HepG2 (cell line): ENCODE measurements at regions not wholly inside any gene's neighbourhood (a gene's known extent, or its start where the extent isn't known, plus 50 kb on each side); places are given as distances from the start of the nearest gene placed in this dataset.

Source experiments
- ATAC-seq: fragments of 200-7000 bp; cut with Tn5 transposase; 3 replicates; pipeline ENCODE4 v1.9.1; 2020; ENCODE audit warnings: mild to moderate bottlenecking, moderate library complexity
- BruUV-seq: library from RNA; stranded (reverse); fragments of 400-500 nt; replicated peaks from 2 replicates; lab custom pipeline; 2021; lab: Mats Ljungman, UMichigan
- CTCF ChIA-PET: fragments of 300-600 bp; formaldehyde crosslinking; extraction: SDS; loops from one replicate; lab custom pipeline; 2021; ENCODE audit warnings: low total read pairs, inconsistent platforms, low intra/inter-chr PET ratio; lab: Yijun Ruan, JAX
- POLR2A ChIA-PET: fragments of 350-600 bp; sonication (Branson Sonifier 250); formaldehyde crosslinking; loops from one replicate; lab custom pipeline; 2020; ENCODE audit warnings: antibody characterized with exemption, inconsistent platforms; lab: Yijun Ruan, JAX
- DNase-seq: peaks from one replicate; pipeline ENCODE4 v3.0.0-alpha.2; 2015; ENCODE audit warnings: low spot score
- FAIRE-seq: peaks from 3 replicates; lab custom pipeline; 2011; peaks lifted over from hg19 to GRCh38; lab: Jason Lieb, UNC
- H2AFZ ChIP-seq: one replicate; pipeline ENCODE4 v1.6.1; 2011; ENCODE audit warnings: low read length, inconsistent platforms
- H3K27ac ChIP-seq: fragments of 300-600 bp; 3 replicates; pipeline ENCODE4 v1.8.0; 2011; ENCODE audit warnings: mixed run types, mild to moderate bottlenecking, mixed read lengths, low read length, inconsistent platforms; ENCODE audit not compliant: insufficient read depth; ENCODE audit errors: extremely low read length
- H3K27me3 ChIP-seq, 2 experiments: fragments of 200-600 bp in 1 of 2; 2 replicates in 1 of 2; 3 replicates in 1 of 2; pipeline versions ENCODE4 v1.6.0 to v1.8.0; 2011; ENCODE audit warnings: low read length in 2 of 2, mild to moderate bottlenecking in 2 of 2, moderate library complexity in 2 of 2, inconsistent platforms in 1 of 2; ENCODE audit not compliant: insufficient read depth in 2 of 2, control insufficient read depth in 1 of 2
- H3K36me3 ChIP-seq, 2 experiments: fragments of 200-600 bp in 1 of 2; replicated peaks in 1 of 2; 2 replicates in 1 of 2; 3 replicates in 1 of 2; pipeline versions ENCODE4 v1.5.1 to v1.8.0; 2011; ENCODE audit warnings: low read length in 2 of 2, inconsistent platforms in 1 of 2; ENCODE audit not compliant: insufficient read depth in 2 of 2, control insufficient read depth in 1 of 2
- H3K4me1 ChIP-seq: 2 replicates; pipeline ENCODE4 v1.5.1; 2012; ENCODE audit warnings: low read length, inconsistent platforms; ENCODE audit not compliant: insufficient read depth
- H3K4me2 ChIP-seq: 2 replicates; pipeline ENCODE4 v1.6.0; 2011; ENCODE audit warnings: low read depth, low read length, inconsistent platforms
- H3K4me3 ChIP-seq, 3 experiments: fragments of 200-600 bp in 1 of 3; sonication (generic), shearing (Covaris generic) in 1 of 3; replicated peaks in 1 of 3; 2 replicates each; pipeline ENCODE4 v1.5.1; 2011 to 2016; ENCODE audit warnings: low read length in 3 of 3, inconsistent platforms in 2 of 3, low read depth in 2 of 3, mild to moderate bottlenecking in 2 of 3, control low read depth in 1 of 3, mixed read lengths in 1 of 3; ENCODE audit not compliant: insufficient read depth in 1 of 3
- H3K79me2 ChIP-seq: one replicate; pipeline ENCODE4 v1.6.1; 2011; ENCODE audit warnings: low read length, inconsistent platforms; ENCODE audit not compliant: insufficient read depth
- H3K9ac ChIP-seq: 2 replicates; pipeline ENCODE4 v1.6.0; 2011; ENCODE audit warnings: mild to moderate bottlenecking, low read depth, low read length, inconsistent platforms; ENCODE audit not compliant: insufficient read depth
- H3K9me3 ChIP-seq: 2 replicates; pipeline ENCODE4 v1.5.1; 2012; ENCODE audit warnings: mild to moderate bottlenecking, low read length
- H4K20me1 ChIP-seq: 2 replicates; pipeline ENCODE4 v1.6.0; 2011; ENCODE audit warnings: inconsistent platforms, mild to moderate bottlenecking, low read length, moderate library complexity; ENCODE audit not compliant: insufficient read depth
- CCAR2 ChIP-seq: fragments of 200-400 bp; formaldehyde crosslinking; optimal IDR thresholded peaks from 2 replicates; pipeline ENCODE3; 2018; ENCODE audit warnings: low read depth, mild to moderate bottlenecking, low read length, moderate library complexity
- KLF12 ChIP-seq: sonication (generic); formaldehyde crosslinking; IDR thresholded peaks from 2 replicates; pipeline ENCODE4 v1.4.0; 2020; ENCODE audit warnings: missing genetic modification reagents, borderline replicate concordance
- KLF16 ChIP-seq, 2 experiments: sonication (generic) in 1 of 2; formaldehyde crosslinking in 1 of 2; IDR thresholded peaks; 2 replicates each; pipeline versions ENCODE4 v1.6.1 to v1.8.0; 2016 to 2023; ENCODE audit warnings: missing genetic modification reagents in 2 of 2, missing compliant biosample characterization in 1 of 2
- RBM39 ChIP-seq: fragments of 200-400 bp; formaldehyde crosslinking; IDR thresholded peaks from one replicate; pipeline ENCODE4 v1.6.1; 2018; ENCODE audit warnings: antibody characterized with exemption, mild to moderate bottlenecking, low read depth, low read length; ENCODE audit not compliant: poor library complexity, severe bottlenecking
- ZHX2 ChIP-seq, 2 experiments: sonication (generic) in 1 of 2; formaldehyde crosslinking in 1 of 2; IDR thresholded peaks; 2 replicates each; pipeline versions ENCODE4 v1.6.1 to v1.9.0; 2014 to 2022; ENCODE audit warnings: antibody characterized with exemption in 1 of 2, borderline replicate concordance in 1 of 2, inconsistent platforms in 1 of 2, low read depth in 1 of 2, missing genetic modification reagents in 1 of 2
- ZNF550 ChIP-seq: sonication (generic); formaldehyde crosslinking; IDR thresholded peaks from 2 replicates; pipeline ENCODE4 v1.4.0; 2020; ENCODE audit warnings: mild to moderate bottlenecking, missing genetic modification reagents, borderline replicate concordance
- ZNF570 ChIP-seq: sonication (generic); formaldehyde crosslinking; IDR thresholded peaks from 2 replicates; pipeline ENCODE4 v1.4.0; 2020; ENCODE audit warnings: mild to moderate bottlenecking, missing genetic modification reagents, borderline replicate concordance
- ZSCAN31 ChIP-seq: sonication (generic); formaldehyde crosslinking; IDR thresholded peaks from 2 replicates; pipeline ENCODE4 v1.5.0; 2020; ENCODE audit warnings: low read depth, mild to moderate bottlenecking, missing genetic modification reagents
- in situ Hi-C: cut with HindIII; loops from 2 replicates; pipeline ENCODE4 v1.10.0; 2017; ENCODE audit warnings: low pct_unique_long_range_greater_than_20kb; ENCODE audit not compliant: extremely low pct_ligation_motif_present
- intact Hi-C: fragments of 100-400 bp; cut with micrococcal nuclease; formaldehyde crosslinking; loops from one replicate; pipeline ENCODE4 v1.10.0; 2022; ENCODE audit not compliant: unreplicated experiment
- TF ChIP-seq, protein P1 (sequence below): sonication (generic); formaldehyde crosslinking; conservative IDR thresholded peaks from 2 replicates; pipeline ENCODE4 v1.5.0; 2020; ENCODE audit warnings: missing genetic modification reagents
- TF ChIP-seq, protein P2 (sequence below): sonication (generic); formaldehyde crosslinking; IDR thresholded peaks from 2 replicates; pipeline ENCODE4 v1.4.0; 2020; ENCODE audit warnings: missing genetic modification reagents, mild to moderate bottlenecking, borderline replicate concordance
- TF ChIP-seq, protein P3 (sequence below): sonication (generic); formaldehyde crosslinking; IDR thresholded peaks from 2 replicates; pipeline ENCODE4 v1.8.0; 2022; ENCODE audit warnings: mild to moderate bottlenecking, missing genetic modification reagents; ENCODE audit not compliant: insufficient replicate concordance

GRCh38 chr2:142325870-142326269, 195.1 kb upstream of the LRP1B start:
- H3K27ac ChIP-seq = no peak overlapping the region
- no peak for DNase-seq
- in situ Hi-C loops (no loop called here), intact Hi-C loops (no loop called here)
- no peaks in the 10 kb centered on the region for H3K36me3 ChIP-seq
- ATAC-seq = no peak
- no peaks in the 10 kb centered on the region for H3K27me3 ChIP-seq
- ChIA-PET CTCF (no interaction called here), POLR2A (no interaction called here)
- H2AFZ ChIP-seq = no peak overlapping the region
- H3K4me1 ChIP-seq = no peaks in the 10 kb centered on the region
- H3K9ac ChIP-seq = no peak overlapping the region
- no peaks in the 10 kb centered on the region for H3K79me2 ChIP-seq
- no peaks in the 10 kb centered on the region for H3K9me3 ChIP-seq
- no peak overlapping the region for H3K4me3 ChIP-seq
- H3K4me2 ChIP-seq = no peak overlapping the region
- BruUV-seq = no TSS peak
- H4K20me1 ChIP-seq = no peaks in the 10 kb centered on the region
- FAIRE-seq = no peak
- TF ChIP-seq KLF16 (CRISPR knock-in tag; IDR thresholded peaks at IDR 0.05) = no peak
- TF ChIP-seq, protein P1, sequence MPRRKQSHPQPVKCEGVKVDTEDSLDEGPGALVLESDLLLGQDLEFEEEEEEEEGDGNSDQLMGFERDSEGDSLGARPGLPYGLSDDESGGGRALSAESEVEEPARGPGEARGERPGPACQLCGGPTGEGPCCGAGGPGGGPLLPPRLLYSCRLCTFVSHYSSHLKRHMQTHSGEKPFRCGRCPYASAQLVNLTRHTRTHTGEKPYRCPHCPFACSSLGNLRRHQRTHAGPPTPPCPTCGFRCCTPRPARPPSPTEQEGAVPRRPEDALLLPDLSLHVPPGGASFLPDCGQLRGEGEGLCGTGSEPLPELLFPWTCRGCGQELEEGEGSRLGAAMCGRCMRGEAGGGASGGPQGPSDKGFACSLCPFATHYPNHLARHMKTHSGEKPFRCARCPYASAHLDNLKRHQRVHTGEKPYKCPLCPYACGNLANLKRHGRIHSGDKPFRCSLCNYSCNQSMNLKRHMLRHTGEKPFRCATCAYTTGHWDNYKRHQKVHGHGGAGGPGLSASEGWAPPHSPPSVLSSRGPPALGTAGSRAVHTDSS (CRISPR knock-in tag) = no peak
- TF ChIP-seq, protein P2, sequence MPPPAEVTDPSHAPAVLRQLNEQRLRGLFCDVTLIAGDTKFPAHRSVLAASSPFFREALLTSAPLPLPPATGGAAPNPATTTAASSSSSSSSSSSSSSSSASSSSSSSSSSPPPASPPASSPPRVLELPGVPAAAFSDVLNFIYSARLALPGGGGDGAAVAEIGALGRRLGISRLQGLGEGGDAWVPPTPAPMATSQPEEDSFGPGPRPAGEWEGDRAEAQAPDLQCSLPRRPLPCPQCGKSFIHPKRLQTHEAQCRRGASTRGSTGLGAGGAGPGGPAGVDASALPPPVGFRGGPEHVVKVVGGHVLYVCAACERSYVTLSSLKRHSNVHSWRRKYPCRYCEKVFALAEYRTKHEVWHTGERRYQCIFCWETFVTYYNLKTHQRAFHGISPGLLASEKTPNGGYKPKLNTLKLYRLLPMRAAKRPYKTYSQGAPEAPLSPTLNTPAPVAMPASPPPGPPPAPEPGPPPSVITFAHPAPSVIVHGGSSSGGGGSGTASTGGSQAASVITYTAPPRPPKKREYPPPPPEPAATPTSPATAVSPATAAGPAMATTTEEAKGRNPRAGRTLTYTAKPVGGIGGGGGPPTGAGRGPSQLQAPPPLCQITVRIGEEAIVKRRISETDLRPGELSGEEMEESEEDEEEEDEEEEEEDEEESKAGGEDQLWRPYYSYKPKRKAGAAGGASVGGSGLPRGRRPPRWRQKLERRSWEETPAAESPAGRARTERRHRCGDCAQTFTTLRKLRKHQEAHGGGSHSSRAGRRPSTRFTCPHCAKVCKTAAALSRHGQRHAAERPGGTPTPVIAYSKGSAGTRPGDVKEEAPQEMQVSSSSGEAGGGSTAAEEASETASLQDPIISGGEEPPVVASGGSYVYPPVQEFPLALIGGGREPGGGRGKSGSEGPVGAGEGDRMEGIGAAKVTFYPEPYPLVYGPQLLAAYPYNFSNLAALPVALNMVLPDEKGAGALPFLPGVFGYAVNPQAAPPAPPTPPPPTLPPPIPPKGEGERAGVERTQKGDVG = no peak
- no peak for TF ChIP-seq KLF12
- TF ChIP-seq, protein P3, sequence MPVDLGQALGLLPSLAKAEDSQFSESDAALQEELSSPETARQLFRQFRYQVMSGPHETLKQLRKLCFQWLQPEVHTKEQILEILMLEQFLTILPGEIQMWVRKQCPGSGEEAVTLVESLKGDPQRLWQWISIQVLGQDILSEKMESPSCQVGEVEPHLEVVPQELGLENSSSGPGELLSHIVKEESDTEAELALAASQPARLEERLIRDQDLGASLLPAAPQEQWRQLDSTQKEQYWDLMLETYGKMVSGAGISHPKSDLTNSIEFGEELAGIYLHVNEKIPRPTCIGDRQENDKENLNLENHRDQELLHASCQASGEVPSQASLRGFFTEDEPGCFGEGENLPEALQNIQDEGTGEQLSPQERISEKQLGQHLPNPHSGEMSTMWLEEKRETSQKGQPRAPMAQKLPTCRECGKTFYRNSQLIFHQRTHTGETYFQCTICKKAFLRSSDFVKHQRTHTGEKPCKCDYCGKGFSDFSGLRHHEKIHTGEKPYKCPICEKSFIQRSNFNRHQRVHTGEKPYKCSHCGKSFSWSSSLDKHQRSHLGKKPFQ (CRISPR knock-in tag) = no peak
- TF ChIP-seq ZSCAN31 (CRISPR knock-in tag) = no peak
- no peak for TF ChIP-seq ZNF570 (CRISPR knock-in tag)
- no peak for TF ChIP-seq ZNF550 (CRISPR knock-in tag)
- no peak for TF ChIP-seq CCAR2
- TF ChIP-seq RBM39 = no peak
- no peak for TF ChIP-seq ZHX2 (IDR thresholded peaks at IDR 0.05; ENCODE audit: low read depth)
- no peak for TF ChIP-seq ZHX2 (CRISPR knock-in tag; IDR thresholded peaks at IDR 0.05; ENCODE audit: borderline replicate concordance)
